ENCODE measurements at regions not wholly inside any gene's neighbourhood (a gene's known extent, or its start where the extent isn't known, plus 50 kb on each side); places are given as distances from the start of the nearest gene placed in this dataset.

DNA sequence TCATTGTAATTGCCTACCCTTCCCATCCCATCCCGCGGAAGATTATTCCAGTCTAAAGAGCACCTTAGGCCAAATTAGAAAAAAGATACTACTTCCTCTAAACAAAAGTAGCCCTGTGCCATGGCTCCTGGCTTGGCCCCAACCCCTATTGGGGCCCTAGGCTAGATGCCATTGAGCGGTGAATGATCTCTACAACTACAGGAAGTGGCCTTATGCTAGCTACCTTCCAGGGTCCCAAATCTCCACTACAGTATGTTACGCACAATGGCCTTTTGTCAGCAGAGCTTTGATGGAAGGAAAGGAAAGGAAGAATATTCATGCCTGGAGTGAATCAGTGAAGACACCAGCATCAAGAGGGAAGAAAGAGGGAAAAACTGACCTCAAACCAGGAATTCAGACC is 73.3 kb upstream of the OSMR start:
- TF ChIP-seq, protein P1, sequence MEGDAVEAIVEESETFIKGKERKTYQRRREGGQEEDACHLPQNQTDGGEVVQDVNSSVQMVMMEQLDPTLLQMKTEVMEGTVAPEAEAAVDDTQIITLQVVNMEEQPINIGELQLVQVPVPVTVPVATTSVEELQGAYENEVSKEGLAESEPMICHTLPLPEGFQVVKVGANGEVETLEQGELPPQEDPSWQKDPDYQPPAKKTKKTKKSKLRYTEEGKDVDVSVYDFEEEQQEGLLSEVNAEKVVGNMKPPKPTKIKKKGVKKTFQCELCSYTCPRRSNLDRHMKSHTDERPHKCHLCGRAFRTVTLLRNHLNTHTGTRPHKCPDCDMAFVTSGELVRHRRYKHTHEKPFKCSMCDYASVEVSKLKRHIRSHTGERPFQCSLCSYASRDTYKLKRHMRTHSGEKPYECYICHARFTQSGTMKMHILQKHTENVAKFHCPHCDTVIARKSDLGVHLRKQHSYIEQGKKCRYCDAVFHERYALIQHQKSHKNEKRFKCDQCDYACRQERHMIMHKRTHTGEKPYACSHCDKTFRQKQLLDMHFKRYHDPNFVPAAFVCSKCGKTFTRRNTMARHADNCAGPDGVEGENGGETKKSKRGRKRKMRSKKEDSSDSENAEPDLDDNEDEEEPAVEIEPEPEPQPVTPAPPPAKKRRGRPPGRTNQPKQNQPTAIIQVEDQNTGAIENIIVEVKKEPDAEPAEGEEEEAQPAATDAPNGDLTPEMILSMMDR (conservative IDR thresholded peaks at IDR 0.05): no peak
- TF ChIP-seq ZFX (IDR thresholded peaks at IDR 0.05): no peak
